ENCODE measurements at regions not wholly inside any gene's neighbourhood (a gene's known extent, or its start where the extent isn't known, plus 50 kb on each side); places are given as distances from the start of the nearest gene placed in this dataset.

DNA sequence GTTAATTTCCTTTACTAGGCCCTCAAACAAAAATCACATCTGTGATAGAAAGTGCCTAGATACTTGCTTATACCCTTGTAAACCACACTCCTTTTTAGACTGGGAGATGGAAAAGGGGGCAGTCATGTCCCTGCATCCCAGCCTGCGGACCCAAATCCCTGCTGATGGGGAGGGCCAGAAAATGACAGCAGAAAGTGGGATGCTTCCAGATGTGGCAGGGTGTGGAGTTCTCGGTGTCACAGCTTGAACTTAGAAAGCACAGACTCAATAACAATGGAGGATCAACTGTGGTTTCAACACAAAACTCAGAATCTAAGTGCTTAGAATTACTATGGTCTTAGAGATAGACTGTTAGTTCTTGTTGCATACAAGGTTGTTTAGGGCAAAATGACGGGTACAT lies 95.6 kb upstream of the F3 start:
- DNase-seq: no peak

DNA sequence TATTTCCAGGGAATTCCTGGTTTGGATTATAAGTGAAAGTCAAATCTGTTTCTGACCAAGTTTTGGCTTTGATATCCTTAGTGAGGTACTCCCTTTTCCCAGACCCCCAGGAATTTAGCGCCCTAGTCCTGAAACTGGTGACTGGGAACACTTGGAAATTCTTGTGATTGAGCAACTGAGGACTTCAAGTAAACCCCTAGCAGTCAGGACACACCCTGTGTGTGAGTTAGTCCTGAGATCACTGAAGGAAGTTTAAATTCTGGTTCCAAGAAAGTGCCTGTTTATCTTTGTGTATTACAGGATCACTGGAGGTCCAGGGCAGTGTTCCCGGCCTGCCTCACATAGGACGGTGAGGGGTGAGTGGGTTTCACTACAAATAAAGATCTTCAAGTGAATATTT lies 95.1 kb upstream of the F3 start:
- DNase-seq: no peak

DNA sequence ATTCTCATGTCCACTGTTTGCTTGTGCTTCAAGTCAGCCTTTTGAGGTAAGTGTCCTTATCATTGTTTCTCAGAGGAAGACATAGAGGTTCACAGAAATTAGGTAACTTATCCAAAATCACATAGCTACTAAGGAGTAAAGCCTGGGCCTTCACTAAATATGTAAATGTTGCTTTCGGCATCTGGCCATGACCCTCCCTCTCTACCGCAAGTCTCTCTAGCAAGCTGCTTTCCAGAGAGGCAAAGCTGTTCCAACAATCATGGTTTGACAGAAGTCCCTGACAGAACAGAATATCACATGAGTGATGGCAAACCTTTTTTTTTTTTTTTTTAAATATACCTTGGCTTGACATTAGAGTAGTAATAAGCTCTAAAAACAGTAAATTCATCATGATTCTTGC lies 94.5 kb upstream of the F3 start:
- no peak for DNase-seq

DNA sequence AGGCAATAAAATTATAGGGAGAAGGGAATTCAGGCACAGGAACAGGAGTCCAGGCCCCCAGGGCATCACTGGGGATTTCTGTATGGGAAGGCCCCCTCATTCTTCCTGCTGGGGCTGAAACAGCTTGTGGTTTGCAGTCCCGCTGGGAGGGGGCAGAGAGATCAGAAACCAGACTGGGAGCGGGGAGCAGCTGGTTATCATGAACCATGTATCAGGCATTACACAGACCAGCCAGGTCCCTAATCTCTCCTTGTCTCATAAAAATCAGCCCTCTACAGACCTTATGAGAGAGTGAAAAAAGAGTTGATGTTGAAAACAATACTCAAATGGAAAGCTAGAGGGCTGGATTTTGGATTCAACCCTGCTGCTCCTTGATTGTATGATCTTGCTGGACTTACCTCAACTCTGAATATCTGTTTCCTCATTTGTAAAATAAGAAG lies 93.4 kb upstream of the F3 start:
- no peak for DNase-seq

DNA sequence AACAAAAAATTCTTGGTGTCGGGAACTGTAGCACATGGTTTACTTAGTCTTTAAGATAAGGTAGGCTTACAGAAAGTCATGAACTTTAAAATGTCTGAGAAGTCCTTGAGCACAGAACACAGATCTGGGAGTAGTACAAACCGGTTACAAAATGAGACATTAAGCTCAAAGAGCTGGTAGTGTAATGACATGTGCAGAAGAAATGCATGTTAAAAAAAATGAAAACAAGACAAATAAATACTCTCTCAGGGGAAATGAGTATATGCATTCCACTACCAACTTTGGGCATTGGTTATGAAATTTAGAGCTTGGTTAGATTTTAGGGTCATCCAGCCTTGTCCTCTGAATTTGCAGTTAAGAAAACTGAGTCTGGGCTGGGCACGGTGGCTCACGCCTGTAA lies 91.5 kb upstream of the F3 start:
- DNase-seq: no peak

DNA sequence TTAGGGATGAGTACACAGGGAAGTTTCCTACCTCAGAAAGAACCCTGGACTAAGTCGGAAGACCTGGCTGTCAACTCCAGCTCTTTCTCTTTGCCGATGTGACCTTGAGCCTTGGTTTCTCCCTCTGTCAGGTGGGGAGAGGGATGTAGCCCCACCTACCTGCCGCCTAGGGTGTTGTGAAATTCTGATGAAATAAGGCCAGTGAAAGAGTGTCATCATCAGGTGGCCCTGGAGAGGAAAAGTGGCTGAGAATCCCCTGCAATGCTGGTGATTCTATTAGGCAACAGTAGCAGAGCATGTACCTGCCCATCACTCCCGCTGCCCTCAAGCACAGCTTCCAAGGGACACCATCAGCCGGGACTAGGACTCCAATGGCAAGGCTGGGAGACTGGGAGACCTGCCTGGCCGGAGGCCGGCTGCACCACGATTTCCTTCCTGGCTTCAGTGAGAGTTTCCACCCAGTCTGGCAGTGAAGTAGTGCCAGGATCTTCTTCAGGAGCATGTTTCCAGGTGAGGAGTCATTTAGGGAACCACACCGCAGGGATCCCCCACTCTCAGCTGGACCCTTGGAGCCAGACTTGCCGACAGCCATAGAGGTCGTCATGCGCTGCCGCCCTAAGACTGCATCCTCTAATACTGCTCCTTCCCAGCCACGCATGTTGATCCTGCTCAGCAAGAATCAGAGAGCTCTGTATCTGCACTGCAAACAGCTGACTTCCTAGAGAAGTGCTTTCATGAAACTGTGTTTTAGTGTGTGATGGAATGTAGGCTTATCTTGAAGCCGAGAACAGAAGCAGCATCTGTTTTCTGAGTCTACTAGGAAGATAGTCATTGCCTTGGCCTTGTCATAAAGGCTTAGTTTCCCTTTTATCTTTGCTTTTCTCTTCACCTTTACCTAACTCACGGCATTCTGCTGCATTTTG lies 88.0 kb upstream of the F3 start:
- no peak for DNase-seq

DNA sequence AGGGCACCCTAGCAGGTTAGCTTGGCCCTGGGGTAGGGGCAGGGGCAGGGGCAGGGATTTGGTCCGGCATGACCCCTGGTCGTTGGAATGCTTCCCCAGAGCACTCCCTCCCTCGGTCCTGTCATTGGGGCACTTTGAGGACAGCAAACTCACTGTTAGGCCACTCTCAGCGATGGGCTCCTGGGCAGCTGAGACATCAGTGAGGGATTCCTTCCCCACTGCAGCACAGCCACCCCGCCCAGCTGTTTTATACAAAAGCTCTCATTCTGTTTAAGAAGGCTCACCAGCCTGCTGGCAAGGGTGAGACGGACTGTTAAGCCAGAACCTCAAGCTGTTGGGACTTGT lies 86.9 kb upstream of the F3 start:
- DNase-seq: no peak

DNA sequence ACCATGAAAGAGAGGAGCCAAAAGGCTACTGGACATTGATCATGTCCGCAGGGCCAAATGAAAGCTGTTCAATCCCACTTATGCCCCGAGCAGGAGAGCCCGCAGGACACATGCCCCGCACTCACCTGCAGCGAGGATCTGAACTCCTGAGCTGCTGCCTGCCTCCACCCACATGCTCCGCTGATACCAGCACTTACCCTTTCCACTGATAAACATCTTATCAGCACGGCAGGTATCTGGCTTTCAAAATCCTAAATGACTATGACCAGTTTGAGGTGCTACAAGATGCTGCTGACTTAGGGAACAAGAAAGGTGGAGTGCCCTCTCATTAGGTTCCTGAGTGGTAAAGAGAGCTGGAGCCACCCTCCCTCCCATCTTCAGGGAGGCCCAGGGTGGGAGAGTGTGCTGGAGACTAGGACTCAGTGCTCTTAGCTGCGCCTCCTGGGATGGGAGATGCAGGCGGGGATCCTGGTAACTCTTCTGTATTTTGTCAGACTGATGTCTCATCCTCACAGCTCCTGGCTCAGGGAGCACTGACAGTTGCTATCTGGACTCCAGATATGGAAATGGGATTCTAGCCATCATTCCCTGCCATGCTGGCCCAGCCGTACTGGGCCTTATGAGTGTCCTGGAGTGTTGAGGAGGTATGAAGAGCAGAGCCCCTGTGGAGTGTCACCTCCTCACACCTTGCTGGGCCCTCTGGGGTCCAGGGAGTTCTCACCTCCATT lies 86.4 kb upstream of the F3 start:
- no peak for DNase-seq

DNA sequence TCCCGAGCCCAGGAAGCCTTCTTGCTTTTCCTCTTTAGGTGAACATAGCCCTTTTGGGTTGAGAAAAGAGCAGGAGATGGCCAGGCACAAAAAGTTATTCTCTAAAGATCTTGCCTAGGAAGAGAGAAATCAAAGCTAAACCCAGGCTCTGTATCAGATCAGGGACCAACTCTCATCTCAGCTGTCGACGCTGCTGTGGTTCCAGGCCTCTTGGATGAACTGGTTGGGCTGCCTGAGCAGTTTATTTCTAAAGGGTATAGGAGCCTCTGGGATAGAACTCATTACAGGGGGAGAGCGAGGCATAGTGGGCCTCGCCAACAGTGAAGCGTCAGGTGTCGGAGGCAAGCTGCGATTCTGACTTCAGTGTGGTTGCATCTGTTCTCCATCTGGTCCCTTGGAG lies 82.6 kb upstream of the F3 start:
- DNase-seq: no peak

DNA sequence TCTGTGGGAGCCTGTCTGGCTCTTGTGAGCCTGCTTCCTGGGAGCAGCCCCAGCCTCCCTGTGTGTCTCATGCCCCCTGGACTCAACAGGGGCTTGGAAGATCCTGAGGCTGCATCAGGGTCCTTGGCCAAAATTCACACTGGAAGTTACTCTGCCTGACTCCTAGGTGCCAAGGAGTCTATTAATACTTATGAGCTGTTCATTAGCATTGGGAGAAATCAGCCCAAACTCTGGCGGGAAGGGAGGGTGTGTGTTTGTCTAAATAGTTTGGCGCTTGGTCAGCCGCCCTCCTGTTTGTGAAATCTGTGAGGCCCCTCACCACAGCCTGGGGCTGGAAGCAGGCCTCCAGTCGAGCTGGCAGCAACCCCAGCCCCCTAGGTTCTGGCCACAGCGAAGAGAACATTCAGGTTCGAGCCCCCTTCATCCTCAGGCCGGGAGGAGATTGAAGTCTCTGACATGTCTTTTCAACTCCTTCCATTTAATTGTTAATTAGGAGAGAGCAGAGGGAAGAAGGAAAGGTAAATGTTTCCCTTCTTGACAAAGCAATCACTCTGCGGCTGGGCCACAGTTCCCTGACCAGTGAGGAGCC lies 82.1 kb upstream of the F3 start:
- no peak for DNase-seq

DNA sequence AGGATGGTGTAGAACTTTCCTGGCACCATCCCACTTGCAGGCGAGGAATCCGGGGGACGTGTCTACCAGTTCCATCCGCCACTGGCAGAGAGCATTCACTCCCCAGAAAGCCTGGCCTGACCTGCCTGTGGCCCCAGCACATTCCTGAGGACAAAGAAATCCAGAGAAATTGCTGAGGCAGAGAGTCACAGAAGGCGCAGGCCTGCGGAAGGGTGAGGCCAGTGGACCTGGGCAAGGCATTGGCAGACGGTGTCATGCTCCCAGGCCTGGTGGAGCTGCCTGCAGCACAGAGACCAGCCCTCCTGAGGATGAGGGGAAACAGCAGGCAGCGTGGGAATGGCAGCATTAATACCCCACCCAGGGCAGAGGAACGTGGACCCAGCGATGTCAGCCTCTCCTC lies 81.2 kb upstream of the F3 start:
- DNase-seq: no peak

DNA sequence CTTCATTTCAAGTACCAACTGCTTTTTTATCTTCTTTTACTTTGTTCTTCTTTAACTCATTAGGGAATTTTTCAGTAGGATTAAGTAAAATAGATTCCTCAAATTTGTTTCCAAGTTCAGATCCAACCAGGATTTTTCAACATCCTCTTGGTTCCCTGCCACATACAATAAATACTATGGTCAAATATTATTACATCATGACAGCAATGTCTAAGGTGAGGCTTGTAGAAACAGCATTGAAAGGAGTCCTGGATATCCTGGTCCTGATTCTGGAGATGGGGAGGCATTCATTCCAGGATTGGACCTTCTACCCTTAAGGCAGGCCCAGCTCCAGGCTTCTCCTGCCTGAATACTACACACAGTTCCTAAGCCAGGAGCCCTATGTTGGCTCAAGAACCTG lies 80.2 kb upstream of the F3 start:
- no peak for DNase-seq

DNA sequence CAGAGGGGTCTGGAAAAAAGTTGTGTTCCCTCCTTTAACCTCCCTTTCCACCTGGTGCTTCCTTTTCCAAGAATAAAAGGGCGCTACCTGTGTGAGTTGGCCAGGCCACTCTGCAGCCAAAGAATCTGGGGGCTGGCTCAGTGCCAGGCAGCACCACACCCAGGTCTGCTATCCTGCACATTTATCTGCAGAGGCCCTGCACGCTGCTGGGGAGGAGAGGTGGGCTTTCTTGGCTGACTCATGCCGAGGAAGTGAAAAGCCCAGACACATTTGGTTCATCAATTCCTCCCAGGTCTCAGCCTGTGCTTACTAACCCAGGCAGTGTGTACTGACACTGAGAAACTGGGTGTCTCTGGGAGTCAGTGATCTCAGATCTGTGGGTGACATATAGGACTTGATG lies 79.8 kb upstream of the F3 start:
- no peak for DNase-seq

DNA sequence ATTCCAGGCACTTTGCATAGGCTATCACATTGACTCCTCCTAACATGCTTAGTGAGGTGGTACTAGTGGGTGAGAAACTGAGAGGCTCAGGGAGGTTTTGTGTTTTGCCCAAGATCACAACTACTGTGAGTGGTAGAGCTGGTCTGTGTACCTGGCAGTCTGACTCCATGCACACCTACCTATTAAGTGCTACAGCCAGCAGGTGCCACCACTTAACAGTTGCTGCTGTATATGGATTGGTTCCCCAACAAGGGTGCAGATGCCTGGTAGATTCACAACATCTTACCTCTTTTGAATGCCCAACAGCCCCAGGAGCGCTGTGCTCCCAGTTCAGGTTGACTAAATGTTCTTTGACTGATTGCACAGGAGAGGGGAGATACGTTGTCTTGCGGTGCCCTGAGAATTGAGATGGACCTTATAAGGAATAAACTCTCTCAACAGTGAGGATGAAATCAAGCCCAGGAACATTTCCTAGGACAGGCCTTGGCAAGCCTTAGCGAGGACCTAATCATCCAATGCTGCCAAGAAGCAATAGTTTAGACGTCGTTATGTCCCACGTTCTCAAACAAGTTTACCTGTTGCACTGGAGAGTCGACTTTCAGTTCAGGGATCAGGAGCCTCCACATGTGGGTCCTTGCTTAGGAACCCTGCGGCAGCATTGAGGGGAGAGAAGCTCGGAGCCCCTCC lies 78.9 kb upstream of the F3 start:
- no peak for DNase-seq

DNA sequence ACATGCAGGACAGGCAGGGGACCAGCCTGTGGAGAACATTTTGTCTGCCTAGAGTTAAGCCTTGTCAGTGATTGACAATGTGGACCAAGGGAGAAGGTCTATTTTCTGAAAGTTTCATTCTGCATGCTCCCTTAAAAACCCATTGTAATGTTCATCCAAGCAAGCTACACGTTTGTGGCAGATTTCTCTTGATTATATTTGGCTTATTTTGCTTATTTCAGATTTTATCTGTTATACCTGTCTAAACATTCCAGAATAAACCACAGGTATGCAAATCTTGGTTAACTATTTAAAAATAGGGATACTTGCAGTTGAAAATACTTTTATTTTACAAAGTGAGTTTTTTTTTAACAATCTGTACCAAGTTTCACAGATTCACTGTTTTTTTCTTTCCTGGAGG lies 78.2 kb upstream of the F3 start:
- DNase-seq: no peak

DNA sequence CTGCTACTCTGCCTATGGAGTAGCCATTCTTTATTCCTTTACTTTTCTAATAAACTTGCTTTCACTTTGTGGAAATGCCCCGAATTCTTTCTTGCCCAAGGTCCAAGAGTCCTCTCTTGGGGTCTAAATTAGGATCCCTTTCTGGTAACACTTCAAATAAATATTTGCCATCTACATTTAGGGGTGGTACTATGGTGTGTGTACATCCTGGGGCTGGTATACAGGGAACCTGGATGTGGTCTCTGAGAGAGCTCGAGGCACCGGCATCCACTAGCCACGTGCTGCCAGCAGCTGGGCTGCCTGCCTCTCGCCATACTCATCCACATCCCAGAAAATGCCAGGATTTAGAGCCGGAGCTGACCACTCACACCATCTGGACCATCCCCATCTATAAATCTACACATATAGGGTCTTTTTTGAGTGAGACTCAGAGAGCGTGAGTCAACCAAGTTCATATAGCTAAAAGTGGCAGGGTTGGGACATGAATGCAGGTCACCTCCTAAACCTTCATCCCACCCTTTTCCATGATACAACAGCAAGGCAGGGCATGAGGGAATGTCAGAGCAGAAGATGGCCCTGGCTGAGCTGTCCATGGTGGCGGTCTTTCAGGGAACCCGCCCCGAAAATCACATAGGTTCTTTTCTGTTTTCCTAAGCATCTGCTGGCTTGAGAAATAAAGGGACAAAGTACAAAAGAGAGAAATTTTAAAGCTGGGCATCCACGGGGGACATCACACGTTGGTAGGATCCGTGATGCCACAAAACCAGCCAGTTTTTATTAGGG lies 76.6 kb upstream of the F3 start:
- no peak for DNase-seq

DNA sequence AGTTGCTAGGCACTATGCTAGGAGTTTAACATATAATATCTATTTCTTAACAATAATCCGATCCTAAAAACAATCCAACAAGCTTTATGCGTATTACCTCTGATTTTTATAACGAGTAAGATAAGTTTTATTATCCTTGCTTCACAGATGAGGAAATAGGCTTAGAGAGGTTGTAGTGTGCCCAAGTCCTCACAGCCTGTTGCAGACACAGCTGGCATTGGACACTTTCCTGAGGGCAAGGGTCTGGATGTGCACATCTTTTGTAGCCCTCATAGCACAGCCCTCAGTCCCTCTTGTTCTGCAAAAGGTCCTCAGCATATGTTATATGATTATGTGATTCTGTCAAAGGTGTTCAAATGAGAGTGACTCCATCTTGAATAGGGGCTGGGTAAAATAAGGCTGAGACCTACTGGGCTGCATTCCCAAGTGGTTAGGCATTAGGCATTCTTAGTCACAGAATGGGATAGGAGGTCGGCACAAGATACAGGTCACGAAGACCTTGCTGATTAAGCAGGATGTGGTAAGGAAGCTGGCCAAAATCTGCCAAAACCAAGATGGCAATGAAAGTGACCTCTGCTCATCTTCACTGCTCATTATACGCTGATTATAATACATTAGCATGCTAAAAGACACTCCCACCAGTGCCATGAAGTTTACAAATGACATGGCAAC lies 75.7 kb upstream of the F3 start:
- no peak for DNase-seq

DNA sequence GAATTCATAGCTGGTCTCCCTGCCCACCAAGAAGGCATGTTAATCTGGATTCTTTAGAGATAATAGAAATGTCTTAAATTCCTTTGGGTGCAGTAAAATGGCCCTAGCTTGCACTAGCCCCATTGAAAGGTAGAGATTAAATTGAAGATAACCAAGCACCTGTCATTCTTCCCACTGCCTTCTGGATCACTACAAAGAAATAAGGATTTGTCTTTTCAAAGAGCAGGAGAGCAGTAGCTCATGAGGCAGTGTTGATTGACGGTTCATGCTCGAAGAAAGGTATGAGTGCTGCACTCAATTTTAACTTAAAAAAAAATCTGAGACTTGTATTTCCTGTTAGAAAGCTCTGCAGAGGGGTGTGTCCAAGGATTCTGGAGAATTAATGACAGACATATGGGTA lies 74.9 kb upstream of the F3 start:
- no peak for DNase-seq

DNA sequence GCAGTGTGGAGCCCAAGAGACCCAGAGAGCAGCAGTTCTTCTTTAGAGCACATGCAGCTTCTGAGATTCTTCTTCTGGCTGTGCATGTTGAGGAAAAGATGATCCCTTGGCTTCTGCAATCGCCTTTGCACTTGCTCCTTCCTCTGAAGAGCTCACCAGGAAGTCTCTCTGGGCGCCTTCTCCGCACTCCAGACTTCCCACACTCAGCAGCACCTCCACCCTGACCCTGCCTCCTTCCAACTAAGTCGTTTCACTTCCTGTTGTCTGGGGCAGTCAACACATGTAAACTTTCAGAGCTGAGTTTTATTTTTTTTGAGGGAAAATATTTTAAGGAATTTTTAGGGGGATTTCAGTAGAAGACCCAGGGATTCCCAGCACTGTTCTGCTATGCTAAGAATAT lies 73.4 kb upstream of the F3 start:
- no peak for DNase-seq

DNA sequence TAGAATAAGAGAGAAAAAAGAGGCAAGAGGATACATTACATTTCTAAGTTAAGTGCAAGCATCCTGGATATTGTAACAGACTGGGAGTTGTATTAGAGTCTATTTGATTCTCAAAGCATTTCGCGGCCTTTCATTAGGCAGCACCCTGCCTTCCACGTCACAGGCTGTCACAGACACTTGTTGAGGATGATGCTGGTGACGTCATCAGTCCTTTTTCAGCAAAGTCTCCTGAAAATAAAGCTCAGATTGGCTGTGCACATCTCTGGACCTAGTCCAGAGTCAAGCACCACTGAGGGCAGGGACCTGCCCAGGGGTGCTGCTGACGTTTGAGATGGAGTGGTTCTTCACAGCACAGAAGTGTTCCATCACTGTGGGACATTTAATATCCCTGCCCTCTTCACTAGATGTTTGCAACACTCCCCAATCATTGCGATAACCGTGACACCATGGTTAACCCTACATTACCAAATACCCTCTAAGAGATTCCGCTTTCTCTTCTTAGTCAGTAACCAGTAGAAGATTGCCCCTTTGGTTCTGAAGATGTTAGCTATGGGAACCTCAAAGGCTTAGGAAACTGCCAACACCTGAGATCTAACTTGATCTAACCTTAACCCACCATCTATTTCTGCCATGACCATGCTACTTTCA lies 72.7 kb upstream of the F3 start:
- no peak for DNase-seq

DNA sequence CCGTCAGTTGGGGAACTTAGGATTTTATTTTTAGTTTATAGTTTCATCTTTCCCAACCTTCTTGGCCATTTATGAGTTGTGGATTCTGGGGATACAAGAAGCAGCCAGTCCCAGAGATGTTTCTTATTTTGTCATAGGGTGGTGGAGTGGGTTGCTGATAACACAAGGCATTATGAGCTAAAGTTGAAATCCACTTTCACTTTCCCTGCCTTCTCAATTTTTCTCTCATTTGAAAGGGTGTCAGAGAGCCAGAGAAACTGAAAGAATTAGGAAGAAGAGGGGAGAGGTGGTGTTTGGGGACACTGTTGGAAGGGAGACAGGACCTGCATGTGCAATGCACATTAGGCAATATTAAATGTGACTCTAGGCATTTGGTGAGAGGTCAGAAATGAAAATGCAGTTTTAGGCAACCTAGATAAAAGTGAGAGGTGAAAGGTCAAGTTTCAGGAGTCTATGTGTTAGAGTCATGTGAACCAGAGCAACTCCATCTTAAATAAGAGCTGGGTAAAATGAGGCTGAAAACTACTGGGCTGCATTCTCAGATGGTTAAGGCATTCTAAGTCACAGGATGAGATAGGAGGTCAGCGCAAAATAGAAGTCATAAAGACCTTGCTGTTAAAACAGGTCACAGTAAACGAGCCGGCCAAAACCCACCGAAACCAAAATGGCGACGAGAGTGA lies 71.1 kb upstream of the F3 start:
- DNase-seq: no peak
